Thymus (tissue), 11 donors: ENCODE measurements at regions not wholly inside any gene's neighbourhood (a gene's known extent, or its start where the extent isn't known, plus 50 kb on each side); places are given as distances from the start of the nearest gene placed in this dataset.

Source experiments
- DNase-seq, 9 donors: peaks; one replicate each; pipeline ENCODE4 v3.0.0-alpha.2; 2013; ENCODE audit warnings: low spot score in 9 of 9, low read depth in 6 of 9, missing footprints in 1 of 9
- H3K27ac ChIP-seq, 2 donors: one replicate each; pipeline ENCODE4 v1.5.1; 2013; ENCODE audit warnings: control low read depth in 1 of 2, low read depth in 1 of 2, low read length in 1 of 2, mild to moderate bottlenecking in 1 of 2, moderate library complexity in 1 of 2
- H3K27me3 ChIP-seq, 2 donors: one replicate each; pipeline ENCODE4 v1.5.1; 2013; ENCODE audit warnings: low read length in 1 of 2; ENCODE audit not compliant: control insufficient read depth in 2 of 2, insufficient read depth in 1 of 2
- H3K36me3 ChIP-seq, 2 donors: one replicate each; pipeline ENCODE4 v1.5.1; 2013; ENCODE audit warnings: low read length in 1 of 2, mild to moderate bottlenecking in 1 of 2, moderate library complexity in 1 of 2; ENCODE audit not compliant: control insufficient read depth in 2 of 2, insufficient read depth in 2 of 2
- H3K4me1 ChIP-seq, 2 donors: one replicate each; pipeline ENCODE4 v1.5.1; 2013; ENCODE audit warnings: low read length in 2 of 2; ENCODE audit not compliant: control insufficient read depth in 2 of 2, insufficient read depth in 2 of 2
- H3K4me3 ChIP-seq, 2 donors: one replicate each; pipeline ENCODE4 v1.5.1; 2013; ENCODE audit warnings: low read length in 2 of 2, control low read depth in 1 of 2, mild to moderate bottlenecking in 1 of 2
- H3K9me3 ChIP-seq, 2 donors: one replicate each; pipeline ENCODE4 v1.5.1; 2013; ENCODE audit warnings: low read length in 1 of 2, mild to moderate bottlenecking in 1 of 2; ENCODE audit not compliant: control insufficient read depth in 2 of 2, insufficient read depth in 1 of 2
- WGBS: extraction: QIAGEN DNeasy Blood & Tissue Kit; methylation state at CpG from one replicate; pipeline ENCODE4 v1.1.7; 2013; 5-methylcytosine and 5-hydroxymethylcytosine counted together
- donor health status: healthy.

GRCh38 chr1:234745844-234746797 is 136.1 kb upstream of the IRF2BP2 start:
- Histone ChIP-seq H3K9me3 (no peaks in the 10 kb centered on the region), H3K4me3 (no peak overlapping the region), H3K36me3 (no peaks in the 10 kb centered on the region), H3K4me1 (peaks cover 0 to 10% of the 10 kb centered on the region in 2 donors), H3K27me3 (no peaks in the 10 kb centered on the region), H3K27ac (no peak overlapping the region)
- DNase-seq = no peak
- 93% methylated on average over 15 of the region's 15 CpGs for WGBS

GRCh38 chr1:234745276-234745675 is 135.3 kb upstream of the IRF2BP2 start:
- WGBS = 98% methylated on average over 11 of the region's 11 CpGs
- Histone ChIP-seq H3K27me3 (no peaks in the 10 kb centered on the region), H3K36me3 (no peaks in the 10 kb centered on the region), H3K4me3 (no peak overlapping the region), H3K9me3 (no peaks in the 10 kb centered on the region), H3K27ac (no peak overlapping the region), H3K4me1 (peaks cover 0 to 10% of the 10 kb centered on the region in 2 donors)
- DNase-seq = no peak

GRCh38 chr1:234743791-234744611 is 134.0 kb upstream of the IRF2BP2 start:
- H3K4me3 ChIP-seq = no peak overlapping the region
- H3K9me3 ChIP-seq = no peaks in the 10 kb centered on the region
- DNase-seq = no peak
- H3K27ac ChIP-seq = no peak overlapping the region
- 92% methylated on average over 18 of the region's 18 CpGs for WGBS
- no peaks in the 10 kb centered on the region for H3K27me3 ChIP-seq
- H3K4me1 ChIP-seq = peaks cover 0 to 10% of the 10 kb centered on the region in 2 donors
- H3K36me3 ChIP-seq = no peaks in the 10 kb centered on the region

GRCh38 chr1:234742622-234743021 is 132.6 kb upstream of the IRF2BP2 start:
- no peaks in the 10 kb centered on the region for H3K9me3 ChIP-seq
- H3K27ac ChIP-seq = no peak overlapping the region
- H3K36me3 ChIP-seq = no peaks in the 10 kb centered on the region
- no peak for DNase-seq
- 85% methylated on average over 10 of the region's 10 CpGs for WGBS
- no peaks in the 10 kb centered on the region for H3K27me3 ChIP-seq
- H3K4me1 ChIP-seq = peaks cover 0 to 14% of the 10 kb centered on the region in 2 donors
- H3K4me3 ChIP-seq = no peak overlapping the region

GRCh38 chr1:234737967-234738314 is 128.0 kb upstream of the IRF2BP2 start:
- H3K36me3 ChIP-seq = no peaks in the 10 kb centered on the region
- H3K4me1 ChIP-seq = peaks cover 0 to 10% of the 10 kb centered on the region in 2 donors
- peak in 1 of 9 donors; percentile 37 for DNase-seq
- H3K9me3 ChIP-seq = no peaks in the 10 kb centered on the region
- no peak overlapping the region for H3K27ac ChIP-seq
- 60% methylated on average over 6 of the region's 6 CpGs for WGBS
- no peak overlapping the region for H3K4me3 ChIP-seq
- no peaks in the 10 kb centered on the region for H3K27me3 ChIP-seq

- no peak overlapping the region for H3K27ac ChIP-seq
- DNase-seq = no peak
- H3K36me3 ChIP-seq = no peaks in the 10 kb centered on the region
- no peaks in the 10 kb centered on the region for H3K9me3 ChIP-seq
- peaks cover 14 to 28% of the 10 kb centered on the region in 2 donors for H3K4me1 ChIP-seq
- no peaks in the 10 kb centered on the region for H3K27me3 ChIP-seq
- WGBS = 95% methylated on average over 14 of the region's 14 CpGs
- no peak overlapping the region for H3K4me3 ChIP-seq
These were observed 125.9 kb upstream of the IRF2BP2 start for GRCh38 chr1:234735916-234736315.

- Histone ChIP-seq H3K36me3 (no peaks in the 10 kb centered on the region), H3K9me3 (no peaks in the 10 kb centered on the region), H3K27me3 (no peaks in the 10 kb centered on the region), H3K27ac (no peak overlapping the region), H3K4me1 (peaks cover 19 to 33% of the 10 kb centered on the region in 2 donors), H3K4me3 (no peak overlapping the region)
- 97% methylated on average over 14 of the region's 14 CpGs for WGBS
- DNase-seq = no peak
These were observed 125.5 kb upstream of the IRF2BP2 start for GRCh38 chr1:234735476-234735875.

- Histone ChIP-seq H3K36me3 (no peaks in the 10 kb centered on the region), H3K27ac (no peak overlapping the region), H3K9me3 (no peaks in the 10 kb centered on the region), H3K4me1 (peaks cover 24 to 39% of the 10 kb centered on the region in 2 donors), H3K4me3 (no peak overlapping the region), H3K27me3 (no peaks in the 10 kb centered on the region)
- DNase-seq = no peak
- 93% methylated on average over 9 of the region's 9 CpGs for WGBS
These were observed 124.9 kb upstream of the IRF2BP2 start for GRCh38 chr1:234734869-234735268.

- H3K4me3 ChIP-seq = no peak overlapping the region
- 96% methylated on average over 13 of the region's 13 CpGs for whole genome bisulfite sequencing
- H3K36me3 ChIP-seq = no peaks in the 10 kb centered on the region
- DNase-seq = no peak
- H3K27ac ChIP-seq = no peak overlapping the region
- H3K27me3 ChIP-seq = no peaks in the 10 kb centered on the region
- H3K9me3 ChIP-seq = no peaks in the 10 kb centered on the region
- peaks cover 24 to 41% of the 10 kb centered on the region in 2 donors for H3K4me1 ChIP-seq
These were observed 124.4 kb upstream of the IRF2BP2 start for GRCh38 chr1:234734412-234734835.
